GM19467 (cell line): ENCODE measurements at regions not wholly inside any gene's neighbourhood (a gene's known extent, or its start where the extent isn't known, plus 50 kb on each side); places are given as distances from the start of the nearest gene placed in this dataset.

Experiments
- ATAC-seq: cut with Tn5 transposase; IDR thresholded peaks from one replicate; pipeline ENCODE4 v1.9.1; 2021; ENCODE audit warnings: mild to moderate bottlenecking, moderate library complexity; ENCODE audit not compliant: unreplicated experiment

GRCh38 chr13:67769063-67769986 is 539.2 kb upstream of the PCDH9 start:
- no peak for ATAC-seq

DNA sequence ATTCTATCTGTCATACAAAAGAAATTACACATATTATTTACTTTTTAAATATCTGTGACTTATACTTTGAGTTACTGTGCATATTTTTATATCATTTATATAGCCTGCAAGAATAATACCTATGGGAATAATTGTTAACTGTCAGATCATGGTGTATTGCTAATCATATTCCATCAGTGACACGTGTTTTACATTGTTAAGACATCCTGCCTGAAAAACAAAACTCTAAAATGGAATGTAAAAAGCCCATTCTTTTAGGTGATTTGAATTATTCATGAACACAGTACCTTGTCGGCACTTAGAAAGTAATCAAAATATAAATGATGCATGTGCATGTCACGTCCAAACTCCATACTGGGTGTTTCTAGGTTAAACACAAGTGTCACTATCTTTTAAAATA is 533.8 kb upstream of the PCDH9 start:
- ATAC-seq = no peak

- ATAC-seq = no peak
Observed at GRCh38 chr13:67763384-67763783, 533.2 kb upstream of the PCDH9 start.

GRCh38 chr13:67758975-67759374 is 528.8 kb upstream of the PCDH9 start:
- ATAC-seq = no peak

DNA sequence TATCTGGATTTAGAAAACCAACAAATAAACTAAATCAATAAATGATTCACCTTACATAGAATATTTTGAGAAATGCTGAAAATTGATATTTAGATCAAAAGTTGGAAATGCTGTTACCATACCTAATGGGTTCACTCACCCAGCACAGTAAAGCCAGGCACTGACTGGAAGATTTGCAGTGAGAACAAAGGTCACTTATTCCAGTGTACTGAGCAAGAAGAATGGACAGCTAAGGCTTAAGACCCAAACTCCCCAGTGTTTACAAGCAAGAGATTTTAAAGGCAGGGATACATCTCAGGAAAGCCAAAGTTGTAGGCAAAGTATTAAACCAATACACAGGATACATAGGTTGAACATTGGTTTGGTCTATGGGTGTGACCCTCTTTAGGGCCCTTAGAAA is 523.9 kb upstream of the PCDH9 start:
- no peak for ATAC-seq

DNA sequence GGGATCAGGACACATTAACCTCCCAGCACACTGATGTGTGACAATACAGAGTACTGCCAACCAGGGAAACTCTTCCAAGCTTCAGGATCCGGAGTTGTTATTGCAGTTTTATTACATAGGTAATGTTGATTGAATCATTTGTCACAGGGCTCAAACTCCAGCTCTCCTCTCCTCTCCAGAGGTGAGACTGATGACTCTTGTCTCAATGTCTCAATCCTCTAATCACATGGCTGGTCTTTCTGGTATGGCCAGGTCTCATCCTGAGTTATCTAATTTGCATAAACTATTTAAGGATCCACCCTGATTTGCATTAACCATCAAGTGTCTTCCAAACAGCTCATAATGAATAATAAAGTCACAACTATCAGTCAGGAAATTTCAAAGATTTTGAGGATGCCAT is 522.6 kb upstream of the PCDH9 start:
- no peak for ATAC-seq

- ATAC-seq = no peak
Observed at GRCh38 chr13:67742478-67742877, 512.3 kb upstream of the PCDH9 start.

GRCh38 chr13:67740871-67741535 is 510.9 kb upstream of the PCDH9 start:
- no peak for ATAC-seq

DNA sequence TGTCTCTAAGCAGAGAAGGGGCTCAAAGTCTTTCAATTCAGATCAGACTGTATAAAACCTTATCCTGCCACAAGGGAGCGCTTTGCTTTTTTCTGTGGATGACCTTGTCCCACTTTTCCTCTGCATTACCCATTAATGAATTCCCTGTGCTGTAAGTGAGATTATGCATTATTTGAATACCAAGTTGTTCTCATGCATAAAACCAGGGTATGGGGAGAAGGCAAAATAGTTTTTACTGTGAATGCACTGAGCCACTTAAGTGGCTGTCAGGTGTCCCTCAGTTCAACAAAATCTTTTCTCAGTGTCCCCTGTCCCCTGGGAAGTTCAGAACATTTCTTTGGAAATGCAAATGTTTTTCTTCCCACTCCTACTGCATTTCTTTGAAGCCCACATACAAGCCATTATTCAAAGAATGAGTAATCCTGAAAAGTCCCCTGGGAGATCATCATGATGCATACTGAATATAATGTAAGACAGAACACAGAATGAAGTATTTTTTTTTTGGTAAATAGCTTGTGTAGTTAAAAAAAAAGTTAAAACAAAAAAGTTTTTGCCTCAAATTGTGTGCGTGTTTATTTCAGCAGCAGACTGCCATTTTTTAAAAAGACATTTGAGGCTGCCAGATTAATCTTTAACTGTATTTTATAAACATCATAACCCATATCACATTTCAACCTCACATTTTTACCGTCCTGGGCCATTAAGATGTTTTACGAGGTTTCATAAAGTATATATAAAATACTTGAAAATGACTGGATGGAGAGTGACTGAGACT is 506.7 kb upstream of the PCDH9 start:
- ATAC-seq = no peak

GRCh38 chr13:67735651-67736050 is 505.5 kb upstream of the PCDH9 start:
- no peak for ATAC-seq

- no peak for ATAC-seq
Observed at GRCh38 chr13:67726979-67727378, 496.8 kb upstream of the PCDH9 start.

DNA sequence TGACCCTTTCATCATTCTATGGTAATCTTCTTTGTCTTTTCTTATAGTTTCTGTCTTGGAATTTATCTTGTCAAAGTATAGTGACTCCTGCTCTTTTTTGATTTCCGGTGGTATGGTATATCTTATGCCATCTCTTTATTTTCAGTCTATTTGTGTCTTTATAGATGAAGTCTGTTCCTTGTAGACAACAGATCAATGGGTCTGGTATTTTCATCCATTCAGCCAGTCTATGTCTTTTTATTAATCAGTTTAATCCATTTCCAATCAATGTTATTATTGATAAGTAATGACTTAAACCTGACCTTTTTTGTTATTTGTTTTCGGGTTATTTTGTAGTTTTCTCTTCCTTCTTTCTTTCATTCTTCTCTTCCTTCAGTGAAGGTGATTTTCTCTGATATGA is 495.9 kb upstream of the PCDH9 start:
- no peak for ATAC-seq

- no peak for ATAC-seq
Observed at GRCh38 chr13:67713571-67713970, 483.4 kb upstream of the PCDH9 start.

GRCh38 chr13:67696775-67697174 is 466.6 kb upstream of the PCDH9 start:
- ATAC-seq = no peak

DNA sequence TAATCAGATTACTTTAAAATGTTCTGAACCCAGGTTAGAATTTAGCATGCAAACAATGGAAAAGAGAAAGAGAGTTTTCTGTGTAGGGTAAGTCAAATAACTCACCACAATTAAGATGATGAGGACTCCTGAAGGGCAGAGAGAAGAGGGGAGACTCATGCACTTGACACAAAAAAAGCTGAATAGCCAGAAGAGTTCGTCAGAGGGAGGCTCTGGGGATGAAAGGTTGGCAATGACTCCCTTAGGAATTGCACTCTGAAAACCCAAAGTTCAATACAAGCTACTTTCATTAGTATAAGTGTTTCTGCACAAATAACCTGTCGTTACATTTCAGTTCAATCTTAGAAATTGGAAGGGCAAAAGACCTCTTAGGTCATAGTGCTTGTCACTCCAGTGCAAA is 434.4 kb upstream of the PCDH9 start:
- no peak for ATAC-seq

- no peak for ATAC-seq
Observed at GRCh38 chr13:67662997-67663396, 432.9 kb upstream of the PCDH9 start.

DNA sequence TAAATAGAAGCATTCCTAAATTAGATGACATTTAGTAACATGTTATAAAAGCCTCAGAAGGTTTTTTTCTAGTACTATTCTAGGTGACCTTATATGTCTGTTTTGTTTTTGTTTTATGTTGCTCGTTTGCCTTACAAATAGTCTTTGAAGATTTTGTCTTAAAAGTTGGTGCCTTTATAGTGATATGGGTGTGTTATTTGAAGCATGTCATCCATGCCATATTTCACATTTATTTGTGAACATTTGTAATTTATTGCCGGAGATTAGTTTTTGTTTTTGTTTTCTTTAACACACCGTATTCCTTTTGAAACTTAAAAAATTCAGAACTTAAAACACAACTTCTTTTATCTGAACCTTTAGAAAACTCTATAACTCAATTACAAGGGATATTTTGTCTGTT is 422.8 kb upstream of the PCDH9 start:
- ATAC-seq = no peak

- ATAC-seq = no peak
Observed at GRCh38 chr13:67651908-67652465, 421.9 kb upstream of the PCDH9 start.

DNA sequence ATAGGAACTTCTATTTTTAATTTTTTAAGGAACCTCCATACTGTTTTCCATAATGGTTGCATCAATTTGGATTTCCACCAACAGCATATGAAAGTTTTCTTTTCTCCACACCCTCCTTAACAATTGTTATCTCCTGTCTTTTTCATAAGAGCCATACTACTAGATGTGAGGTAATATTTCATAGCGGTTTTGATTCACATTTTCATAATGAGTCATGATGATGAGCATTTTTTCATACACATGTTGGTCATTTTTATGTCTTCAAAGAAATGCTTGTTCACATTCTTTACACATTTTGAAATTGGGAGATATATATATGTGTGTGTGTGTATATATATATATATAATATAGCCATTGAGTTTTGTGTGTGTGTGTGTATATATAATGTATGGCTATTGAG is 420.3 kb upstream of the PCDH9 start:
- no peak for ATAC-seq

DNA sequence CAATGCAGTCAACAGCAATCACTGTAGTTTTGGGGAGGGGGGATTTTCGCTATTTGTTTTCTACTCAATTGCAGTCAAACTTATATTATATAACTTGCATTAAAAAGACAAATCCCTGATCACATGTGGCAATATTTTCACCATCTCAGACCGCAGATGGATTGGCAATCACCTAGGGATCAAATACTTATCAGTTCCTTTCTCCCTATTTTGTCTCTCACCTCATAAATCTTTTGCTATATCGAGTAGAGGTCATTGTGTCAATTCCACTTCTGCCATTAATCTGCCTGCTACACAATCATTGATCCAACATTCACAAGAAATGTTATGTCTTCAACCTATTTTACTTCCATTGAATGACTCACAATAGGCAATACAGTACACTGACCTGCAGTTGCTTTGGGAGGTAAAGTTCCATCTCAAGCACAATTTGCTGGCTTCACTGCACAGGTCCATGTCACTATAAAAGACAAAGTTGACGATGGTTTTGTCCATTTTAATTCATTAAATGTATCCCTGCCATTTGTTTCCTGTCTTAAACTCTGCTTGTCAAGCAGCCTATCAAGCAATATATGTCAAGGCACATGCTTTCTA is 415.8 kb upstream of the PCDH9 start:
- no peak for ATAC-seq

DNA sequence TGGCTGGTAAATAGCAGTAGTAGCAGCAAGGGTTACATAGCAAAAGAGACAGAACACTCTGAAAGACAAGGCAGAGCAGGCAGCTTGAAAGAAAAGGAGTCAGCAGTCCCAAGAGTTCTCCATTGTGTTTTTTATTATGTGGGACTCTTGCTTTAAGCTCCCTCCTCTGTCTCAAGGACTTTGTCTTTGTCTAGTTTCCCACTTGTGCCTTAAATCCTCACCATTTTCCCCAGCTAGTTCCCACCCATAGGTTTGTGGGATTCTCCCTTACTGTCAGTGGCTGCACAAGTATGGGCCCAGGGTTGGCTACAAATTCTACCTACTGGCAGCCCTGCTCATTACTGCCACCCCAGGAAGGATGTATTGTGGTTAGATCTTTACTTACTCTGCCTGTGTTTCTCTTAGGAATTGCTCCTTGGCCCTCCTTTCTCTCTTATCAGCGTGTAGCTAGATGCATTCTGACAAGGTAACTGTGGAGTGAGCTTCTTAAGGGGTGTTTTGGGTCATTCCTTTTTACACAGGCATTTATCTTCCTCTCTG is 413.4 kb upstream of the PCDH9 start:
- no peak for ATAC-seq
